H1 (cell line): ENCODE measurements at regions not wholly inside any gene's neighbourhood (a gene's known extent, or its start where the extent isn't known, plus 50 kb on each side); places are given as distances from the start of the nearest gene placed in this dataset.

Experiments
- CTCF ChIA-PET: fragments of 300-600 bp; sonication (Branson Sonifier 250); formaldehyde crosslinking; loops from one replicate; lab custom pipeline; 2021; ENCODE audit not compliant: partially characterized antibody; lab: Charles Lee
- POLR2A ChIA-PET: fragments of 300-600 bp; sonication (Branson Sonifier 250); formaldehyde crosslinking; loops from one replicate; lab custom pipeline; 2021; ENCODE audit warnings: inconsistent platforms; ENCODE audit not compliant: partially characterized antibody; lab: Charles Lee
- DNase-seq, 2 experiments: peaks; one replicate each; pipeline versions ENCODE4 v3.0.0 to v3.0.0-alpha.2; 2010 to 2022; ENCODE audit warnings: low spot score in 2 of 2, low read depth in 1 of 2, mixed read lengths in 1 of 2
- FAIRE-seq: peaks from 2 replicates; lab custom pipeline; 2011; peaks lifted over from hg19 to GRCh38; lab: Jason Lieb, UNC
- H2AFZ ChIP-seq: 2 replicates; pipeline ENCODE4 v1.8.1; 2012; ENCODE audit warnings: low read length, inconsistent platforms
- H2AK5ac ChIP-seq: 2 replicates; pipeline ENCODE4 v1.6.1; 2013; ENCODE audit warnings: low read depth, low read length
- H2BK120ac ChIP-seq: replicated peaks from 2 replicates; pipeline ENCODE3; 2013; ENCODE audit warnings: low read depth, low read length, inconsistent platforms
- H2BK12ac ChIP-seq: 2 replicates; pipeline ENCODE4 v1.6.1; 2013; ENCODE audit warnings: low read depth, low read length
- H2BK15ac ChIP-seq: 2 replicates; pipeline ENCODE4 v1.6.1; 2013; ENCODE audit warnings: low read length
- H2BK20ac ChIP-seq: 2 replicates; pipeline ENCODE4 v1.6.1; 2013; ENCODE audit warnings: low read length
- H2BK5ac ChIP-seq: 2 replicates; pipeline ENCODE4 v1.6.1; 2013; ENCODE audit warnings: low read depth, low read length
- H3K14ac ChIP-seq: 2 replicates; pipeline ENCODE4 v1.6.1; 2013; ENCODE audit warnings: inconsistent platforms; ENCODE audit not compliant: insufficient read length
- H3K18ac ChIP-seq: 2 replicates; pipeline ENCODE4 v1.6.1; 2013; ENCODE audit warnings: low read length; ENCODE audit errors: extremely low read depth
- H3K23ac ChIP-seq: 2 replicates; pipeline ENCODE4 v1.6.1; 2013; ENCODE audit warnings: inconsistent platforms; ENCODE audit not compliant: insufficient read length
- H3K23me2 ChIP-seq: 2 replicates; pipeline ENCODE4 v1.6.1; 2013; ENCODE audit warnings: low read depth, low read length
- H3K27ac ChIP-seq: 2 replicates; pipeline ENCODE4 v1.6.1; 2011; ENCODE audit warnings: low read depth, low read length, inconsistent platforms
- H3K27me3 ChIP-seq, 4 experiments: replicated peaks in 1 of 4; 1 replicate in 1 of 4; 2 replicates in 3 of 4; pipeline versions ENCODE4 v1.6.1 to v1.8.1; 2011 to 2013; ENCODE audit warnings: low read length in 3 of 4, mild to moderate bottlenecking in 3 of 4, inconsistent platforms in 2 of 4, mixed read lengths in 2 of 4, moderate library complexity in 1 of 4; ENCODE audit not compliant: control insufficient read depth in 3 of 4, insufficient read depth in 3 of 4; ENCODE audit errors: extremely low read depth in 1 of 4
- H3K36me3 ChIP-seq, 4 experiments: 2 replicates each; pipeline versions ENCODE4 v1.6.1 to v1.8.1; 2011 to 2013; ENCODE audit warnings: mild to moderate bottlenecking in 4 of 4, low read length in 3 of 4, moderate library complexity in 2 of 4, control low read depth in 1 of 4, inconsistent platforms in 1 of 4; ENCODE audit not compliant: insufficient read depth in 4 of 4, control insufficient read depth in 2 of 4
- H3K4ac ChIP-seq: replicated peaks from 2 replicates; pipeline ENCODE3; 2013; ENCODE audit warnings: low read length, low read depth, mixed read lengths, inconsistent platforms; ENCODE audit not compliant: insufficient read length
- H3K4me1 ChIP-seq, 4 experiments: replicated peaks in 1 of 4; 1 replicate in 1 of 4; 2 replicates in 3 of 4; pipeline versions ENCODE4 v1.6.1 to v1.8.1; 2011 to 2013; ENCODE audit warnings: low read length in 3 of 4, inconsistent platforms in 2 of 4, mixed read lengths in 1 of 4; ENCODE audit not compliant: insufficient read depth in 4 of 4, control insufficient read depth in 3 of 4
- H3K4me2 ChIP-seq, 2 experiments: 2 replicates each; pipeline versions ENCODE4 v1.6.1 to v1.8.1; 2011 to 2013; ENCODE audit warnings: low read depth in 2 of 2, low read length in 2 of 2, control low read depth in 1 of 2, inconsistent platforms in 1 of 2, mild to moderate bottlenecking in 1 of 2; ENCODE audit not compliant: insufficient read depth in 1 of 2
- H3K4me3 ChIP-seq, 4 experiments: fragments of 200-600, 300-600 bp in 1 of 4; sonication (generic), shearing (Covaris generic), sonication (Bioruptor Twin) in 1 of 4; 2 replicates each; pipeline versions ENCODE4 v1.5.1 to v1.8.1; 2011 to 2016; ENCODE audit warnings: low read length in 4 of 4, low read depth in 3 of 4, control low read depth in 2 of 4, inconsistent platforms in 2 of 4, mild to moderate bottlenecking in 2 of 4, mixed read lengths in 1 of 4, moderate library complexity in 1 of 4; ENCODE audit not compliant: insufficient read depth in 2 of 4; ENCODE audit errors: extremely low read depth in 1 of 4
- H3K56ac ChIP-seq: replicated peaks from 2 replicates; pipeline ENCODE3; 2013; ENCODE audit warnings: low read depth, mild to moderate bottlenecking, mixed read lengths, low read length, inconsistent platforms; ENCODE audit not compliant: insufficient read length
- H3K79me1 ChIP-seq: 2 replicates; pipeline ENCODE4 v1.6.1; 2013; ENCODE audit warnings: low read depth, low read length, control low read depth
- H3K79me2 ChIP-seq, 2 experiments: 2 replicates each; pipeline versions ENCODE4 v1.6.1 to v1.8.1; 2012 to 2013; ENCODE audit warnings: low read length in 2 of 2, mild to moderate bottlenecking in 2 of 2, inconsistent platforms in 1 of 2; ENCODE audit not compliant: insufficient read depth in 2 of 2, control insufficient read depth in 1 of 2
- H3K9ac ChIP-seq, 4 experiments: replicated peaks in 1 of 4; 1 replicate in 1 of 4; 2 replicates in 3 of 4; pipeline versions ENCODE4 v1.6.1 to v1.8.1; 2011 to 2013; ENCODE audit warnings: low read depth in 3 of 4, low read length in 3 of 4, control low read depth in 2 of 4, mild to moderate bottlenecking in 2 of 4, moderate library complexity in 2 of 4, inconsistent platforms in 1 of 4; ENCODE audit errors: extremely low read depth in 1 of 4
- H3K9me3 ChIP-seq, 2 experiments: 2 replicates each; pipeline versions ENCODE4 v1.6.1 to v1.8.1; 2012 to 2013; ENCODE audit warnings: mild to moderate bottlenecking in 2 of 2, moderate library complexity in 2 of 2, control low read depth in 1 of 2, inconsistent platforms in 1 of 2, low read depth in 1 of 2, low read length in 1 of 2, mixed read lengths in 1 of 2; ENCODE audit not compliant: insufficient read depth in 2 of 2
- H4K20me1 ChIP-seq, 2 experiments: replicated peaks in 1 of 2; 2 replicates each; pipeline versions ENCODE3 to v1.8.1; 2011 to 2013; ENCODE audit warnings: inconsistent platforms in 2 of 2, low read length in 2 of 2, mild to moderate bottlenecking in 1 of 2; ENCODE audit not compliant: insufficient read depth in 2 of 2, control insufficient read depth in 1 of 2
- H4K5ac ChIP-seq: 2 replicates; pipeline ENCODE4 v1.6.1; 2013; ENCODE audit warnings: low read length, low read depth, mixed read lengths, inconsistent platforms; ENCODE audit not compliant: insufficient read length
- H4K8ac ChIP-seq: 2 replicates; pipeline ENCODE4 v1.8.0; 2013; ENCODE audit warnings: mild to moderate bottlenecking, moderate library complexity, low read length, inconsistent platforms; ENCODE audit not compliant: insufficient read depth; ENCODE audit errors: extremely low read depth
- H4K91ac ChIP-seq: replicated peaks from 2 replicates; pipeline ENCODE3; 2013; ENCODE audit warnings: low read length, mixed read lengths, inconsistent platforms; ENCODE audit not compliant: insufficient read length
- BACH1 ChIP-seq: IDR thresholded peaks from 2 replicates; pipeline ENCODE4 v1.6.1; 2012; ENCODE audit warnings: low read length, improper control_type of control experiment
- BRCA1 ChIP-seq: IDR thresholded peaks from 2 replicates; pipeline ENCODE4 v1.6.1; 2012; ENCODE audit warnings: low read depth, low read length, improper control_type of control experiment
- CTCF ChIP-seq, 3 experiments: IDR thresholded peaks; 1 replicate in 2 of 3; 2 replicates in 1 of 3; pipeline versions ENCODE4 v1.5.1 to v1.6.1; 2011; ENCODE audit warnings: low read length in 3 of 3, mild to moderate bottlenecking in 3 of 3, inconsistent platforms in 2 of 3, low read depth in 1 of 3, moderate library complexity in 1 of 3; ENCODE audit not compliant: insufficient read depth in 1 of 3; ENCODE audit errors: control extremely low read depth in 1 of 3
- FOSL1 ChIP-seq: IDR thresholded peaks from 2 replicates; pipeline ENCODE4 v1.6.1; 2011; ENCODE audit warnings: mild to moderate bottlenecking, low read depth, low read length, moderate library complexity; ENCODE audit not compliant: insufficient read depth
- GABPA ChIP-seq: IDR thresholded peaks from 2 replicates; pipeline ENCODE4 v1.6.1; 2011; ENCODE audit warnings: mild to moderate bottlenecking, low read length, moderate library complexity, borderline replicate concordance; ENCODE audit not compliant: insufficient read depth
- HDAC2 ChIP-seq, 2 experiments: fragments of 300-600 bp in 1 of 2; sonication (generic) in 1 of 2; IDR thresholded peaks; 2 replicates each; pipeline ENCODE4 v1.6.1; 2011 to 2012; ENCODE audit warnings: low read depth in 2 of 2, low read length in 2 of 2, mild to moderate bottlenecking in 2 of 2, moderate library complexity in 2 of 2, borderline replicate concordance in 1 of 2, inconsistent platforms in 1 of 2
- NRF1 ChIP-seq: IDR thresholded peaks from 2 replicates; pipeline ENCODE4 v1.6.1; 2011; ENCODE audit warnings: mild to moderate bottlenecking, low read depth, low read length, improper control_type of control experiment
- SIN3A ChIP-seq, 2 experiments: IDR thresholded peaks in 1 of 2; conservative IDR thresholded peaks in 1 of 2; 2 replicates each; pipeline ENCODE4 v1.6.1; 2011 to 2012; ENCODE audit warnings: low read length in 2 of 2, improper control_type of control experiment in 1 of 2, low read depth in 1 of 2, mild to moderate bottlenecking in 1 of 2
- TBP ChIP-seq: IDR thresholded peaks from 2 replicates; pipeline ENCODE4 v1.6.1; 2011; ENCODE audit warnings: low read depth, low read length, improper control_type of control experiment
- WGBS, 2 experiments: shearing (Covaris generic) in 1 of 2; methylation state at CpG; one replicate each; pipeline versions ENCODE4 v1.1.6 to v1.1.7; 2013 to 2015; ENCODE audit warnings: low lambda C conversion rate in 2 of 2, mixed read lengths in 2 of 2, inconsistent platforms in 1 of 2, low coverage in 1 of 2, missing lambda C conversion rate in 1 of 2; ENCODE audit not compliant: insufficient replicate concordance in 2 of 2, insufficient coverage in 1 of 2, insufficient read length in 1 of 2; ENCODE audit errors: extremely low coverage in 1 of 2, missing lambda C conversion rate in 1 of 2; 5-methylcytosine and 5-hydroxymethylcytosine counted together
- TF ChIP-seq, protein P1 (sequence below): IDR thresholded peaks from 2 replicates; pipeline ENCODE4 v1.6.1; 2011; ENCODE audit warnings: low read depth, mild to moderate bottlenecking, low read length; ENCODE audit not compliant: insufficient read depth

GRCh38 chr4:45121426-45121975 lies 395.1 kb upstream of the GNPDA2 start:
- ChIA-PET POLR2A (no interaction called here), CTCF (interaction anchor here (0.6 kb wide), 1 partner anchor 1265 kb away, joined by 4 read pairs; no protein-coding TSS in a partner anchor)
- no peak overlapping the region for H3K23ac ChIP-seq
- H3K9ac ChIP-seq, result no peak overlapping the region
- H3K18ac ChIP-seq, result no peak overlapping the region
- H3K4ac ChIP-seq, result no peak overlapping the region
- no peak overlapping the region for H2BK5ac ChIP-seq
- no peaks in the 10 kb centered on the region for H3K4me1 ChIP-seq
- H3K14ac ChIP-seq, result no peak overlapping the region
- no peak overlapping the region for H3K4me3 ChIP-seq
- no peak overlapping the region for H4K5ac ChIP-seq
- H2BK12ac ChIP-seq, result no peak overlapping the region
- no peaks in the 10 kb centered on the region for H3K23me2 ChIP-seq
- H3K36me3 ChIP-seq, result no peaks in the 10 kb centered on the region
- no peaks in the 10 kb centered on the region for H3K9me3 ChIP-seq
- no peak overlapping the region for H4K8ac ChIP-seq
- no peak overlapping the region for H2AFZ ChIP-seq
- no peak overlapping the region for H2BK120ac ChIP-seq
- 48% methylated on average over 2 of the region's 2 CpGs; no CpG with 5 or more reads in 1 of the 2 experiments for WGBS, 2 experiments
- no peak overlapping the region for H4K91ac ChIP-seq
- no peak overlapping the region for H3K4me2 ChIP-seq
- no peak overlapping the region for H3K27ac ChIP-seq
- no peak overlapping the region for H2BK20ac ChIP-seq
- no peak overlapping the region for H2BK15ac ChIP-seq
- H3K27me3 ChIP-seq, result no peaks in the 10 kb centered on the region
- no peak overlapping the region for H3K56ac ChIP-seq
- H3K79me2 ChIP-seq, result no peaks in the 10 kb centered on the region
- no peak for DNase-seq
- H3K79me1 ChIP-seq, result no peaks in the 10 kb centered on the region
- no peak overlapping the region for H2AK5ac ChIP-seq
- no peaks in the 10 kb centered on the region for H4K20me1 ChIP-seq
- no peak for FAIRE-seq
- TF ChIP-seq, protein P1, sequence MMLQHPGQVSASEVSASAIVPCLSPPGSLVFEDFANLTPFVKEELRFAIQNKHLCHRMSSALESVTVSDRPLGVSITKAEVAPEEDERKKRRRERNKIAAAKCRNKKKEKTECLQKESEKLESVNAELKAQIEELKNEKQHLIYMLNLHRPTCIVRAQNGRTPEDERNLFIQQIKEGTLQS, result no peak
- TF ChIP-seq BACH1 (no peak), GABPA (no peak), SIN3A (conservative IDR thresholded peaks at IDR 0.05 in 1 of 2, IDR thresholded peaks at IDR 0.05 in 1 of 2; ENCODE audit: low read depth in 1 of 2, low read length in 2 of 2) (no peak), TBP (no peak), FOSL1 (no peak), BRCA1 (no peak), CTCF (IDR thresholded peaks at IDR 0.05; ENCODE audit: control extremely low read depth in 1 of 3, insufficient read depth in 1 of 3, low read depth in 1 of 3, low read length in 3 of 3) (no peak), NRF1 (no peak), HDAC2 (IDR thresholded peaks at IDR 0.05; ENCODE audit: borderline replicate concordance in 1 of 2, low read depth in 2 of 2, low read length in 2 of 2) (no peak)
